AG09309 (cell line): ENCODE measurements at regions not wholly inside any gene's neighbourhood (a gene's known extent, or its start where the extent isn't known, plus 50 kb on each side); places are given as distances from the start of the nearest gene placed in this dataset.

ENCODE experiments used
- DNase-seq: peaks from one replicate; pipeline ENCODE4 v3.0.0-alpha.2; 2010; ENCODE audit warnings: low read depth
- H3K4me3 ChIP-seq: 2 replicates; pipeline ENCODE4 v1.5.1; 2011; ENCODE audit warnings: mild to moderate bottlenecking, low read depth, low read length, moderate library complexity; ENCODE audit not compliant: control insufficient read depth
- CTCF ChIP-seq: IDR thresholded peaks from 2 replicates; pipeline ENCODE4 v1.5.1; 2011; ENCODE audit warnings: mild to moderate bottlenecking, low read depth, low read length, inconsistent platforms; ENCODE audit not compliant: insufficient read depth, control insufficient read depth; ENCODE audit errors: missing control alignments

- H3K4me3 ChIP-seq: no peak overlapping the region
- DNase-seq: no peak
- no peak for TF ChIP-seq CTCF
Observed at GRCh38 chr12:75714462-75715322, 203.3 kb upstream of the KRR1 start.

- no peak for TF ChIP-seq CTCF
Observed at GRCh38 chr12:75713434-75713833, 202.0 kb upstream of the KRR1 start.

GRCh38 chr12:75712223-75712622 lies 200.8 kb upstream of the KRR1 start:
- no peak for TF ChIP-seq CTCF
- DNase-seq: no peak
- no peak overlapping the region for H3K4me3 ChIP-seq

More at GRCh38 chr12:75713434-75713833, 202.0 kb upstream of the KRR1 start:
- H3K4me3 ChIP-seq: no peak overlapping the region
- DNase-seq: no peak

GRCh38 chr12:75711271-75711670 lies 199.9 kb upstream of the KRR1 start:
- no peak for TF ChIP-seq CTCF
- no peak for DNase-seq
- H3K4me3 ChIP-seq: no peak overlapping the region

- TF ChIP-seq CTCF: no peak
- DNase-seq: no peak
- H3K4me3 ChIP-seq: no peak overlapping the region
Observed at GRCh38 chr12:75710361-75711069, 199.1 kb upstream of the KRR1 start.

- DNase-seq: no peak
- TF ChIP-seq CTCF: no peak
- no peak overlapping the region for H3K4me3 ChIP-seq
Observed at GRCh38 chr12:75709503-75709902, 198.1 kb upstream of the KRR1 start.
